Skin epidermis (tissue), 12 donors: ENCODE measurements at regions not wholly inside any gene's neighbourhood (a gene's known extent, or its start where the extent isn't known, plus 50 kb on each side); places are given as distances from the start of the nearest gene placed in this dataset.
"Not testable (repeated sequence)": the region's sequence is repeated elsewhere in the genome, so short reads cannot be mapped to it uniquely, and the experiment has no call there.

ENCODE experiments used
- H3K27ac ChIP-seq, 21 experiments: fragments of 200-600 bp; sonication (generic) in 11 of 21; one replicate each; pipeline ENCODE4 v1.5.0; 2020; ENCODE audit warnings: mild to moderate bottlenecking in 3 of 21, inconsistent platforms in 2 of 21, moderate library complexity in 2 of 21
- H3K4me3 ChIP-seq, 7 experiments: fragments of 200-600 bp; sonication (generic) in 2 of 7; one replicate each; pipeline ENCODE4 v1.5.0; 2020; ENCODE audit warnings: inconsistent platforms in 2 of 7, mild to moderate bottlenecking in 2 of 7, moderate library complexity in 1 of 7

- Histone ChIP-seq H3K4me3 (no peak overlapping the region), H3K27ac (no peak overlapping the region)
Observed at GRCh38 chr5:105684799-105685198, 1985.9 kb downstream of the EFNA5 start.

GRCh38 chr5:105680858-105681475, 1989.8 kb downstream of the EFNA5 start:
- Histone ChIP-seq H3K4me3 (no peak overlapping the region), H3K27ac (no peak overlapping the region)

GRCh38 chr5:105677291-105677690, 1993.4 kb downstream of the EFNA5 start:
- H3K27ac ChIP-seq = no peak overlapping the region
- H3K4me3 ChIP-seq = no peak overlapping the region

GRCh38 chr5:105670596-105670995, 2000.1 kb downstream of the EFNA5 start:
- H3K4me3 ChIP-seq = no peak overlapping the region
- no peak overlapping the region for H3K27ac ChIP-seq

- no peak overlapping the region for H3K4me3 ChIP-seq
- H3K27ac ChIP-seq = no peak overlapping the region
Observed at GRCh38 chr5:105663671-105664070, 2007.1 kb downstream of the EFNA5 start.

- Histone ChIP-seq H3K4me3 (no peak overlapping the region), H3K27ac (no peak overlapping the region)
Observed at GRCh38 chr5:105659396-105659795, 2011.3 kb downstream of the EFNA5 start.

DNA sequence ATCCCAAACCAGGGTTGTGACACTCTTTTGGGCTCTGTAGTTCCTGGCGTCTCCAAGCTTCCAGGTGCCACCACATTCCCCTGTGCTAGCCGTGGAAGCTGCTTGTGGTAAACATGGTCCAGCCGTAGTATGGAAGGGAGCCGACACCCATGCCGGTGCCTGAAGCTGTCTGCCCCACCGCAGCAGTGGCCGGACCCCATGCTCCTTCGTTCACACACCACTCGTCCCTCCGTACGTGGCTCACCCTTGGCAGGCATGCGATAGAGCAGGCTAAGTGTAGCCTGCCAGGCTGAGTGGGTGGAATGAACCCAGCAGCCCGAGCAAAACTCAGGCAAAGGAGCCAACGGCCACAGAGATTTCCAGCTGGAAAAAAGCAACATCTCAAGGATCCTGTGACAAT, 2030.4 kb downstream of the EFNA5 start:
- Histone ChIP-seq H3K27ac (no peak overlapping the region), H3K4me3 (no peak overlapping the region)

GRCh38 chr5:105639511-105639910, 2031.2 kb downstream of the EFNA5 start:
- no peak overlapping the region for H3K27ac ChIP-seq
- H3K4me3 ChIP-seq = no peak overlapping the region

DNA sequence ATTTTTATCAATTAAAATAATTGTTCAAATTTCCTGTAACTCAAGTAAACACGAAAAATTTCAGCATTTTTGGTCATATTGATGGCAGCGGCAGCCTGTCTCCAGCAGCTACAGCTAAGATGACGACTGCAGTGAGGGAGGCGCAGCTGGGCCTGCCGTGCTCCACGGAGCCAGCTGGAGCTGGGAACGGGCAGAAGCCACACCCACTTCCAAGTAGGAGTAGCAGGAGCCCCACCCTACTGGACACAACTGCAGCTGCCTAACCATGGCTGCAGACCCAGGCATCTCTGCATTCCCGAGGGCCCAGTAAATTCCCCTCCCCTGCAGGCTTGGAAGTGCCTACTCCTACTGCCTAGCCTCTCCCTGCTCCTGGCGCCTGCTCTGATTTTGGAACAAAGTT, 2031.7 kb downstream of the EFNA5 start:
- no peak overlapping the region for H3K27ac ChIP-seq
- no peak overlapping the region for H3K4me3 ChIP-seq

DNA sequence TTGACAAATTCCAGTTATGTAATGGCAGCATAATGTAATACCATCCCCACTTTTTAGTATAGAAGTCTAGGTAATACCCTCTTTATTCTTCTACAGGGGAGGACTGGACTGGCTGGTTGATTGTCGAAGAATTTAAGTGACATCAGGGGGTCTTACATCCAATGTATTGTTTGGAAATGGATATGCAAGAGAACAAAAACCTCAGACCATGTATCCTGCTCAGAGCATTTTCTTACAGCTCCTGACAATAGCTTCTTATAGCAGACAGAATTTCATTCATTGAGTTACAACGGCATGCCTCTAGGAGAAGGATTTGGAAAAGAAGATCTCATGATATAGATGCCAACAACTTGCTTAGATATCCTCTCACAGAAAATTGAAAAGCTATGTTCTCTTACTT, 2032.3 kb downstream of the EFNA5 start:
- Histone ChIP-seq H3K4me3 (no peak overlapping the region), H3K27ac (no peak overlapping the region)

DNA sequence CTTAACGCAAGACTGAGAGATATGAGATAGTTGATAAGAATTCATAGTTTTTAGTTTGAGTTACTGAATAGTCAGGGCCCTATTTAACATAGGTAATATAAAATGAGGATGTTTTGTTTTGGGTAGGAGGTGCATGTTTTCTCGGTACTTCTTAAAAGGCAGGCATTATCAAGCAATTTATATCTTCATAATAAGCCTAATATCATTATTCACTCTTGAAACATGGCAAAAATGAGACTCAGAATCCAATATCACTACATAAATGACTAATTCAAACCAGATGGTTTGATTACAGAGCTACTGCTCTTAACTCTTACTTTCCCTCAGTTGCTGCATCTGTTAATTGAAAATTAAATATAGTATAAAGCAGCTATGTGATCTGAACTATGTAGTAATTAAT, 2038.7 kb downstream of the EFNA5 start:
- H3K27ac ChIP-seq = no peak overlapping the region

GRCh38 chr5:105630803-105631202, 2039.9 kb downstream of the EFNA5 start:
- H3K4me3 ChIP-seq = no peak overlapping the region

More for the DNA sequence above, 2038.7 kb downstream of the EFNA5 start:
- no peak overlapping the region for H3K4me3 ChIP-seq

DNA sequence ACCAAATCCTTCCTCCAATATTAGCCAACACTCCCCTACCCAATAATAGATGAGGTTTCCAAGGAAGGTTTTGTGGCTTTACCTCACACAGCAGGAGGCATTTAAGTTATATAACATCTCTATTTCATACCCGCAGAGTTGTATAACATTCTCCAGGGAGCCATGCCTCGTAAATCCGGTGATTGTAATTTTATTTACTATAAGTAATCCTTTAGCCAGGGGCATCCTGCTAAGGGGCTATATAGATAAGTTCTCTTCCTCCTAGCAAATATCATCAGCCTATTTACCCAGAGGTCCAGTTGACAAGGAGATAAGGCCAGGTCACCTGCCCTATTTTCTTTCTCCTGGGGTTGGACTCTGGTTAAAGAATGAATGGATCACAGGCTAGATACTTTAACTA, 2051.0 kb downstream of the EFNA5 start:
- H3K4me3 ChIP-seq = no peak overlapping the region
- H3K27ac ChIP-seq = no peak overlapping the region

More at GRCh38 chr5:105630803-105631202, 2039.9 kb downstream of the EFNA5 start:
- no peak overlapping the region for H3K27ac ChIP-seq

DNA sequence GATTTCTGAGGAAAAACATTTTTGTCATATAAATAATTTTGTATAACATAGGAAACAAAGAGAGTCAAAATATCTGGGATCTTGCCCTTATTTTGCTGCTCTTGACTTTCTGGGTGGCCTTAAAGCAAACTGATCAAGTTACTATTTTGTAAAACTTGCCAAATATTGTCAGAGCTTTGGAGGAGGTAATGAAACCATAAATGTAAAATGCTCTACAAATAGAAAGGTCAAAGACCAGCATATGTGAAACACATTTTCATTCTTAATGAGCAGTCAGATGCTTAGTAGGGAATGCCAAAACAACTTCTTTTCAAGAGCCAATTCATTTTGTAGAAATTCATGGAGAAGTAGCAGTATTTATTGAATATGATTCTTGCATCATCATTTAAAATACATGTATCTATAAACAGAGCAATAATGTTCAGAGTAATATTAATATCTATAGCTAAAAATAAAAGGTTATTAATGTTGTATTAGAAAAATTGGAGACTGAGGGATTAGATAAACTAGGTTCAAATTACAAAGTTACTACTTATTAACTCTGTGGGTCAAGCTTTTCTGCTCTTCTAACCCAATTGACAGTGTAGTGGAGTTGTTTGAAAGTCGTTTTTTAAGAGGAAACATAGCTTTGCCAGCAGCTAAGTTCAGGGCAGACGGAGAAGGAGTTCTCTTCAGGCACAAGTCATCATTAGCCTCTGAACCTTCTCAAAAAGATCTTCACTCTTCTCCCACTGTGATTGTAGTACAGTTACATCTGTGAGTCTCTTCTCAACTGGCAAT, 2053.1 kb downstream of the EFNA5 start:
- Histone ChIP-seq H3K4me3 (no peak overlapping the region), H3K27ac (no peak overlapping the region)

- no peak overlapping the region for H3K4me3 ChIP-seq
Observed at GRCh38 chr5:105616599-105616998, 2054.0 kb upstream of the NUDT12 start.

GRCh38 chr5:105602406-105602805, 2039.8 kb upstream of the NUDT12 start:
- not testable (repeated sequence) for H3K4me3 ChIP-seq, H3K27ac ChIP-seq

More at GRCh38 chr5:105616599-105616998, 2054.0 kb upstream of the NUDT12 start:
- no peak overlapping the region for H3K27ac ChIP-seq

DNA sequence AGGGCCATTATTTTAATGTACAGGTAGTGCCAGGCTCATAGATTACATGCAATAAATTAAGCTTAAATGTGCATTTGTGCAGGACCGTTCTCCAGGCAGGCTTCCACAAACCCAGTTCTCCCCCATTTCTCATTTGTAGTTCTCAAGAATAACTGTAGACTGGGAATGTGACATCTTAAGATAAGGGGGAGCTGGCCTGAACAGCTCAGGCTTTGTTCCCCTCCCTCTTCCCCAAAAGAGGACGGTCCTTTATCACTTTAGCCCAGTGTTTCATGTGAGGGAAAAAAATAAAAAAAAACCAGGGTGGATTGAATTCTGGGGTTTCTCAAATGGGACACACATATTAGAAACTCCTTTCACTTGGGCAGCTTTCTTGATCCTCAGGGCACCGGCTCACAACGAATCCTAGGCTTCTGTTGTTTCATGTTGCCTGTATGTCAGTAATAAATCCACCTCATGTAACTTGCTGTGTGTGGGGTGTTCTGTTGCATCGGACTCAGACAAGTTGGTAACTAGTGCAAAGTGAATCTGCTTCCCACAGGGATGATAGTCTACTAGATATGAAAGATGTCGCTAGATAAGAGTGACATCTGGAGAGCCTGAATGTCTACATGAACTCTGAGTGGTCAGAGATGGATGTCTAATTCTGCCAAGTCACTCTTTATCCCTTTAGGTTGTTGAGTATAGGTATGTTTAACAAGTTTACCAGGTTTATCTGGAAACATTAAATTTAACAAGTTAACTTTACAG, 2030.6 kb upstream of the NUDT12 start:
- H3K27ac ChIP-seq = no peak overlapping the region
- H3K4me3 ChIP-seq = no peak overlapping the region

- H3K27ac ChIP-seq = no peak overlapping the region
- no peak overlapping the region for H3K4me3 ChIP-seq
Observed at GRCh38 chr5:105587963-105588662, 2025.5 kb upstream of the NUDT12 start.

DNA sequence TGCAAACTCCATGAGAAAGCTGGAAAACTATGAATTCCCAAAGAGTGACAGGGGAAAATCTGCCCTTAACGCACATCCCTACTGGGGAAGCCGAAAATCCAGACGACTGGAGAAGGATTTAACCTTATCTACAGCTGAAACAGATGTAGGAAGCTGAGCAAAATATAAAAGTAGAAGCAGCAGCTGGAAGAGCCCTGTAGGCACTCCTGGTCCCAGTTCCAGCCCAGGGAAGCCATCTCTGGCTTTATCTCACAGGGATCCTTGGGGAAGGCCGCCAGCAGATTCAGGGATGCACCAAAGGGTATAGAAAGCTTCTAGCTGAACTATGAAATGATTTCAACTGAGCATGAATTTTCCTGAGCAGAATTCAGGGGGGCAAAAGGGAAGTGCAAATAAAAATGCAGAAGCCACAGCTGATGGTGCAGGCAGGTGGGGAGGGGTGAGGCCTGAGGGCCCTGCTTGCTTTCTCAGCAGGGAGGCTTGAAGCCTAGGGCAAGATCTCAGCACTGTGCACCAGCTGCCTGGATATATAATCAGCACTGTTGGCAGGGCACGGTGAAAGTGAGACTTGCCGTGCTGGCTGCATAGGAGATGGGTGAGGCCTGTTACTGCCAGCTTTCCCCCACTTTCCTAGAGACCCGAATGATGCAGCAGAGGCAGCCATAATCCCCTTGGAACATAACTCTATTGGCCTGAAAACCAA, 2019.5 kb upstream of the NUDT12 start:
- H3K27ac ChIP-seq = no peak overlapping the region
- no peak overlapping the region for H3K4me3 ChIP-seq

DNA sequence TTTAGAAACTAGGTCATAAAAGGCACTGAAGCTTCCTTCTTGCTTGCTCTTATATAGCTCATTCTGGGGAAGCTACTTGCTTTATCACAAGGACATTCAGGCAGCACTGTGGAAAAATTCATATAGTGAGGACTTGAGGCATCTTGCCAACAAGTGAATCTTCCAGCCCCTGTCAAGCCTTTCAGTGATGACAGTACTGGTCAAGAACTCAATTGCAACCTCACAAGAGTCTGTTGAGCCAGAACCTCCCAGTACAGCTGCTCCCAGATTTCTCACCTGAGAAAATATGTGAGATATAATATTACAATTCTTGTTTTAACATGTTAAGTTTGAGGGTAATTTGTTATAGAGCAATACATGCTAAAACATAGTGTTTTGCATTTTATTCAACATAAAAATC, 2011.0 kb upstream of the NUDT12 start:
- H3K27ac ChIP-seq = no peak overlapping the region

More for the DNA sequence above, 2011.0 kb upstream of the NUDT12 start:
- H3K4me3 ChIP-seq = no peak overlapping the region
